Liver (tissue), 2 donors: ENCODE measurements at regions not wholly inside any gene's neighbourhood (a gene's known extent, or its start where the extent isn't known, plus 50 kb on each side); places are given as distances from the start of the nearest gene placed in this dataset.

Source experiments
- TF ChIP-seq, protein P1 (sequence below): fragments of 150-350 bp; IDR thresholded peaks from 2 replicates; pipeline ENCODE4 v1.5.1; 2017; ENCODE audit warnings: improper control_type of control experiment, low read depth, low read length; ENCODE audit not compliant: missing input control
- TF ChIP-seq, protein P2 (sequence below): IDR thresholded peaks from 2 replicates; pipeline ENCODE4 v1.6.1; 2016; ENCODE audit warnings: antibody characterized with exemption
- donor health status: healthy.

DNA sequence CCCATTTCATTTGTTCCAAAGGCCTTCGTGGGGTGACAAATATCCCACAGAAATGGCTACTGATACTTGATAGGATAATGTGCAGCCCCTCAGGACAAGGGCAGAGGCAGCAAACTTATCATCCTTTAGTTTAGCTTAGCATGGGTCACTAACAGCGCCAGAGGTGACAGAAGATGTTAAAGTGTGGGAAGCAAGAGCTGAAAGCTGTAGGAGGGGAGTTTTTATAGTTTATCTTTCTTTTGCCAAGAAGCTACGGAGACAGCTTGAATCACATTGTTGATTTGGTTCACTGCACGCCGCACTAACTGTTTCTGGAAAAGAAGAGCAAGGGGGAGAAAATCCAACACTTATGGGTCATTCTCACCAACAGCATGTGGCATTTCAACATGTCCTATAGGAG is 773.9 kb upstream of the MMS22L start:
- TF ChIP-seq, protein P1, sequence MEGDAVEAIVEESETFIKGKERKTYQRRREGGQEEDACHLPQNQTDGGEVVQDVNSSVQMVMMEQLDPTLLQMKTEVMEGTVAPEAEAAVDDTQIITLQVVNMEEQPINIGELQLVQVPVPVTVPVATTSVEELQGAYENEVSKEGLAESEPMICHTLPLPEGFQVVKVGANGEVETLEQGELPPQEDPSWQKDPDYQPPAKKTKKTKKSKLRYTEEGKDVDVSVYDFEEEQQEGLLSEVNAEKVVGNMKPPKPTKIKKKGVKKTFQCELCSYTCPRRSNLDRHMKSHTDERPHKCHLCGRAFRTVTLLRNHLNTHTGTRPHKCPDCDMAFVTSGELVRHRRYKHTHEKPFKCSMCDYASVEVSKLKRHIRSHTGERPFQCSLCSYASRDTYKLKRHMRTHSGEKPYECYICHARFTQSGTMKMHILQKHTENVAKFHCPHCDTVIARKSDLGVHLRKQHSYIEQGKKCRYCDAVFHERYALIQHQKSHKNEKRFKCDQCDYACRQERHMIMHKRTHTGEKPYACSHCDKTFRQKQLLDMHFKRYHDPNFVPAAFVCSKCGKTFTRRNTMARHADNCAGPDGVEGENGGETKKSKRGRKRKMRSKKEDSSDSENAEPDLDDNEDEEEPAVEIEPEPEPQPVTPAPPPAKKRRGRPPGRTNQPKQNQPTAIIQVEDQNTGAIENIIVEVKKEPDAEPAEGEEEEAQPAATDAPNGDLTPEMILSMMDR: no peak
- TF ChIP-seq, protein P2, sequence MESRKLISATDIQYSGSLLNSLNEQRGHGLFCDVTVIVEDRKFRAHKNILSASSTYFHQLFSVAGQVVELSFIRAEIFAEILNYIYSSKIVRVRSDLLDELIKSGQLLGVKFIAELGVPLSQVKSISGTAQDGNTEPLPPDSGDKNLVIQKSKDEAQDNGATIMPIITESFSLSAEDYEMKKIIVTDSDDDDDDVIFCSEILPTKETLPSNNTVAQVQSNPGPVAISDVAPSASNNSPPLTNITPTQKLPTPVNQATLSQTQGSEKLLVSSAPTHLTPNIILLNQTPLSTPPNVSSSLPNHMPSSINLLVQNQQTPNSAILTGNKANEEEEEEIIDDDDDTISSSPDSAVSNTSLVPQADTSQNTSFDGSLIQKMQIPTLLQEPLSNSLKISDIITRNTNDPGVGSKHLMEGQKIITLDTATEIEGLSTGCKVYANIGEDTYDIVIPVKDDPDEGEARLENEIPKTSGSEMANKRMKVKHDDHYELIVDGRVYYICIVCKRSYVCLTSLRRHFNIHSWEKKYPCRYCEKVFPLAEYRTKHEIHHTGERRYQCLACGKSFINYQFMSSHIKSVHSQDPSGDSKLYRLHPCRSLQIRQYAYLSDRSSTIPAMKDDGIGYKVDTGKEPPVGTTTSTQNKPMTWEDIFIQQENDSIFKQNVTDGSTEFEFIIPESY: no peak
